Neural progenitor cell (in vitro differentiated cells): ENCODE measurements at regions not wholly inside any gene's neighbourhood (a gene's known extent, or its start where the extent isn't known, plus 50 kb on each side); places are given as distances from the start of the nearest gene placed in this dataset.

Source experiments
- DNase-seq: peaks from one replicate; pipeline ENCODE4 v3.0.0-alpha.2; 2016; ENCODE audit warnings: low spot score
- H2AFZ ChIP-seq: fragments of 200-600 bp; sonication (generic); replicated peaks from 2 replicates; pipeline ENCODE4 v1.6.1; 2016; ENCODE audit warnings: antibody characterized with exemption
- H3F3A ChIP-seq: fragments of 200-600 bp; sonication (generic); 2 replicates; pipeline ENCODE4 v1.6.1; 2016; ENCODE audit warnings: antibody characterized with exemption, low read depth
- H3K27ac ChIP-seq: fragments of 200-600 bp; sonication (generic); 2 replicates; pipeline ENCODE4 v1.5.1; 2016; ENCODE audit warnings: mild to moderate bottlenecking
- H3K27me3 ChIP-seq: fragments of 200-600 bp; sonication (generic); 2 replicates; pipeline ENCODE4 v1.6.1; 2016; ENCODE audit warnings: mild to moderate bottlenecking, moderate library complexity
- H3K36me3 ChIP-seq: fragments of 200-600 bp; sonication (generic); 2 replicates; pipeline ENCODE4 v1.5.1; 2016
- H3K4me1 ChIP-seq: fragments of 200-600 bp; sonication (generic); 2 replicates; pipeline ENCODE4 v1.6.1; 2016; ENCODE audit warnings: mixed run types
- H3K4me2 ChIP-seq: fragments of 200-600 bp; sonication (generic); 2 replicates; pipeline ENCODE4 v1.6.1; 2016
- H3K4me3 ChIP-seq: fragments of 200-600 bp; sonication (generic); 2 replicates; pipeline ENCODE4 v1.5.1; 2016
- H3K79me2 ChIP-seq: fragments of 200-600 bp; sonication (generic); 2 replicates; pipeline ENCODE4 v1.6.1; 2016; ENCODE audit warnings: low read depth
- H3K9ac ChIP-seq: fragments of 200-600 bp; sonication (generic); 2 replicates; pipeline ENCODE4 v1.6.1; 2016
- H3K9me3 ChIP-seq: fragments of 200-600 bp; sonication (generic); 2 replicates; pipeline ENCODE4 v1.5.1; 2016; ENCODE audit warnings: low read depth
- H4K20me1 ChIP-seq: fragments of 200-600 bp; sonication (generic); 2 replicates; pipeline ENCODE4 v1.6.1; 2016; ENCODE audit warnings: low read depth
- H3K27ac Mint-ChIP-seq: 3 replicates; pipeline ENCODE4 v1.8.0; 2021; ENCODE audit warnings: mixed read lengths
- H3K27me3 Mint-ChIP-seq: 2 replicates; pipeline ENCODE4 v1.8.0; 2022; ENCODE audit warnings: low read depth, mild to moderate bottlenecking, inconsistent platforms, moderate library complexity, mixed read lengths; ENCODE audit not compliant: insufficient read depth
- H3K36me3 Mint-ChIP-seq: 3 replicates; pipeline ENCODE4 v1.8.0; 2021; ENCODE audit warnings: mixed read lengths
- H3K4me1 Mint-ChIP-seq: 3 replicates; pipeline ENCODE4 v1.8.0; 2021; ENCODE audit warnings: mixed read lengths
- H3K4me3 Mint-ChIP-seq: 3 replicates; pipeline ENCODE4 v1.8.0; 2021; ENCODE audit warnings: mild to moderate bottlenecking, moderate library complexity, mixed read lengths
- H3K9me3 Mint-ChIP-seq: 3 replicates; pipeline ENCODE4 v1.8.0; 2020; ENCODE audit warnings: mixed read lengths
- EZH2 ChIP-seq: fragments of 200-600 bp; sonication (generic); IDR thresholded peaks from 2 replicates; pipeline ENCODE4 v1.6.1; 2017; ENCODE audit warnings: antibody characterized with exemption, mild to moderate bottlenecking, moderate library complexity
- EZH2phosphoT487 ChIP-seq: fragments of 200-600 bp; sonication (generic); IDR thresholded peaks from 2 replicates; pipeline ENCODE4 v1.6.1; 2017; ENCODE audit warnings: antibody characterized with exemption
- TF ChIP-seq, protein P1 (sequence below): fragments of 200-600 bp; sonication (generic); IDR thresholded peaks from 2 replicates; pipeline ENCODE4 v1.5.1; 2017; ENCODE audit warnings: antibody characterized with exemption, mild to moderate bottlenecking

GRCh38 chr20:39988991-39989390 lies 700.0 kb downstream of the MAFB start:
- H3K27ac Mint-ChIP-seq, result no peak overlapping the region
- TF ChIP-seq EZH2 (no peak), EZH2phosphoT487 (no peak)
- TF ChIP-seq, protein P1, sequence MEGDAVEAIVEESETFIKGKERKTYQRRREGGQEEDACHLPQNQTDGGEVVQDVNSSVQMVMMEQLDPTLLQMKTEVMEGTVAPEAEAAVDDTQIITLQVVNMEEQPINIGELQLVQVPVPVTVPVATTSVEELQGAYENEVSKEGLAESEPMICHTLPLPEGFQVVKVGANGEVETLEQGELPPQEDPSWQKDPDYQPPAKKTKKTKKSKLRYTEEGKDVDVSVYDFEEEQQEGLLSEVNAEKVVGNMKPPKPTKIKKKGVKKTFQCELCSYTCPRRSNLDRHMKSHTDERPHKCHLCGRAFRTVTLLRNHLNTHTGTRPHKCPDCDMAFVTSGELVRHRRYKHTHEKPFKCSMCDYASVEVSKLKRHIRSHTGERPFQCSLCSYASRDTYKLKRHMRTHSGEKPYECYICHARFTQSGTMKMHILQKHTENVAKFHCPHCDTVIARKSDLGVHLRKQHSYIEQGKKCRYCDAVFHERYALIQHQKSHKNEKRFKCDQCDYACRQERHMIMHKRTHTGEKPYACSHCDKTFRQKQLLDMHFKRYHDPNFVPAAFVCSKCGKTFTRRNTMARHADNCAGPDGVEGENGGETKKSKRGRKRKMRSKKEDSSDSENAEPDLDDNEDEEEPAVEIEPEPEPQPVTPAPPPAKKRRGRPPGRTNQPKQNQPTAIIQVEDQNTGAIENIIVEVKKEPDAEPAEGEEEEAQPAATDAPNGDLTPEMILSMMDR, result no peak
- H3K4me3 ChIP-seq, result no peak overlapping the region
- H3K4me1 ChIP-seq, result peaks cover 27% of the 10 kb centered on the region
- no peak overlapping the region for H2AFZ ChIP-seq
- peaks cover 6% of the 10 kb centered on the region for H3K9me3 Mint-ChIP-seq
- H3K36me3 Mint-ChIP-seq, result no peaks in the 10 kb centered on the region
- no peaks in the 10 kb centered on the region for H3K79me2 ChIP-seq
- H3K4me1 Mint-ChIP-seq, result peaks cover 18% of the 10 kb centered on the region
- peaks cover 24% of the 10 kb centered on the region for H3F3A ChIP-seq
- no peak overlapping the region for H3K9ac ChIP-seq
- DNase-seq, result no peak
- H4K20me1 ChIP-seq, result no peaks in the 10 kb centered on the region
- H3K27me3 Mint-ChIP-seq, result no peaks in the 10 kb centered on the region
- H3K27me3 ChIP-seq, result no peaks in the 10 kb centered on the region
- no peaks in the 10 kb centered on the region for H3K9me3 ChIP-seq
- no peak overlapping the region for H3K27ac ChIP-seq
- no peaks in the 10 kb centered on the region for H3K36me3 ChIP-seq
- H3K4me2 ChIP-seq, result no peak overlapping the region
- H3K4me3 Mint-ChIP-seq, result no peak overlapping the region

DNA sequence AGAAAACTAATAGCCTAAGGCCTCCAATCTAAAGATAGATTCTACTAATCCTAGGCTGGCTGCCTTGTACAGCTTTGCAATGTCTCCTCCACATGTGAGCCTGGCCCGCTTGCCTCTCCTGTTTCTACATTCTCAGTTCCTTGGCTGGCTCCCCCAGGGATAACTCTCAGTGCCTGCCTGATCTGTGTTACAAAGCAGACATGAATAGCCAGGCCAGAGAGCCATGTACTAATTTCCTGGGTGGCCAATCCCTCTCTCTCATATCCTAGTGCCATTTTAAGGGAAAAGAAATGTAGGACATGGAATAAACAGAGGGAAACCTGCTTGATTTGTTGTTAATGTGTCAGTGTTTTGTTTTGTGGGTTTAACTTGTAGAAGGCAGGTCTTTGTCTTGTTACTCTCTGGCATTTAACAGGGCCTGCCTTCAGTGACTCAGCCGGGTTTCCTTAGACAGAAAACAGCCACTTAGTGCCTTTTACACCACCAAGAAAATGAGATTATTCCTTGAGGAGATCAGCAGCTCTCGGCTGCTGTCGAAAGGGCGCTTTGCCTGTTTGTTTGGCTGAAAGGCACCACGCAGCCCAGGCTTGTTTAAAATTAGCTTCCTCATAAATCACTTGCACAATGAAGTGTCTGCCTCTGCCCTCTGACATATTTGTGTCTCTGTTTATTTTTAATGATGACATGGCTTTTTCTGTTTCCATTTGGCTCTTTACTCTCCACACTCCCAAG lies 702.7 kb downstream of the MAFB start:
- H3K27ac ChIP-seq, result peak overlapping the region; percentile 95
- Mint-ChIP-seq H3K9me3 (peaks cover 6% of the 10 kb centered on the region), H3K27ac (peak overlapping the region; percentile 92), H3K4me3 (no peak overlapping the region), H3K27me3 (peaks cover 3% of the 10 kb centered on the region), H3K4me1 (peaks cover 18% of the 10 kb centered on the region), H3K36me3 (no peaks in the 10 kb centered on the region)
- no peak overlapping the region for H3K9ac ChIP-seq
- no peaks in the 10 kb centered on the region for H4K20me1 ChIP-seq
- DNase-seq, result peak; percentile 78
- H2AFZ ChIP-seq, result peak overlapping the region; percentile 68
- H3K4me3 ChIP-seq, result peak overlapping the region; percentile 6
- H3K4me2 ChIP-seq, result peak overlapping the region; percentile 69
- H3K9me3 ChIP-seq, result no peaks in the 10 kb centered on the region
- no peaks in the 10 kb centered on the region for H3K36me3 ChIP-seq
- no peaks in the 10 kb centered on the region for H3K79me2 ChIP-seq
- no peaks in the 10 kb centered on the region for H3K27me3 ChIP-seq
- H3K4me1 ChIP-seq, result peaks cover 27% of the 10 kb centered on the region
- TF ChIP-seq, protein P1, result no peak
- TF ChIP-seq EZH2phosphoT487 (no peak), EZH2 (no peak)
- peaks cover 24% of the 10 kb centered on the region for H3F3A ChIP-seq

GRCh38 chr20:39985271-39985827 lies 703.7 kb downstream of the MAFB start:
- Histone ChIP-seq H4K20me1 (no peaks in the 10 kb centered on the region), H3K79me2 (no peaks in the 10 kb centered on the region), H3K27me3 (no peaks in the 10 kb centered on the region), H3K27ac (peak overlapping the region; percentile 95), H2AFZ (no peak overlapping the region), H3K9ac (no peak overlapping the region), H3K4me2 (peak overlapping the region; percentile 69), H3F3A (peaks cover 24% of the 10 kb centered on the region), H3K9me3 (no peaks in the 10 kb centered on the region), H3K4me1 (peaks cover 27% of the 10 kb centered on the region), H3K4me3 (no peak overlapping the region), H3K36me3 (no peaks in the 10 kb centered on the region)
- Mint-ChIP-seq H3K27ac (no peak overlapping the region), H3K4me3 (no peak overlapping the region), H3K9me3 (no peaks in the 10 kb centered on the region), H3K4me1 (peaks cover 18% of the 10 kb centered on the region), H3K36me3 (no peaks in the 10 kb centered on the region), H3K27me3 (peaks cover 3% of the 10 kb centered on the region)
- DNase-seq, result peak; percentile 12
- TF ChIP-seq EZH2phosphoT487, result no peak
- TF ChIP-seq, protein P1, result no peak
- TF ChIP-seq EZH2, result no peak
